RWPE2 (cell line): ENCODE measurements at regions not wholly inside any gene's neighbourhood (a gene's known extent, or its start where the extent isn't known, plus 50 kb on each side); places are given as distances from the start of the nearest gene placed in this dataset.

ENCODE experiments used
- ATAC-seq: fragments of 200-7000 bp; cut with Tn5 transposase; 3 replicates; pipeline ENCODE4 v1.9.1; 2021; ENCODE audit warnings: low read depth
- DNase-seq: peaks from one replicate; pipeline ENCODE4 v3.0.0-alpha.2; 2020; ENCODE audit warnings: low spot score
- H3K27ac ChIP-seq: fragments of 450-650 bp; 2 replicates; pipeline ENCODE4 v1.5.1; 2017; ENCODE audit warnings: mild to moderate bottlenecking; ENCODE audit not compliant: poor library complexity, severe bottlenecking
- H3K27me3 ChIP-seq: fragments of 250-450 bp; sonication (Bioruptor Pico); 2 replicates; pipeline ENCODE4 v1.5.1; 2021; ENCODE audit warnings: mild to moderate bottlenecking, moderate library complexity; ENCODE audit not compliant: insufficient read depth, poor library complexity, severe bottlenecking
- H3K36me3 ChIP-seq: fragments of 250-450 bp; sonication (Bioruptor Pico); 2 replicates; pipeline ENCODE4 v1.5.1; 2020; ENCODE audit warnings: low read depth, mild to moderate bottlenecking, moderate library complexity
- H3K4me1 ChIP-seq: fragments of 250-450 bp; sonication (Bioruptor Pico); 2 replicates; pipeline ENCODE4 v1.5.1; 2021; ENCODE audit warnings: mild to moderate bottlenecking, moderate library complexity; ENCODE audit not compliant: insufficient read depth, poor library complexity, severe bottlenecking
- H3K4me3 ChIP-seq: fragments of 250-450 bp; sonication (Bioruptor Pico); 2 replicates; pipeline ENCODE4 v1.5.1; 2021; ENCODE audit warnings: mild to moderate bottlenecking, moderate library complexity; ENCODE audit not compliant: severe bottlenecking
- H3K9me3 ChIP-seq: fragments of 250-450 bp; sonication (Bioruptor Pico); 2 replicates; pipeline ENCODE4 v1.5.1; 2021; ENCODE audit warnings: mild to moderate bottlenecking, moderate library complexity; ENCODE audit not compliant: severe bottlenecking
- TF ChIP-seq, protein P1 (sequence below): fragments of 450-650 bp; IDR thresholded peaks from one replicate; pipeline ENCODE4 v1.5.1; 2017; ENCODE audit warnings: mild to moderate bottlenecking, moderate library complexity; ENCODE audit not compliant: poor library complexity, severe bottlenecking

DNA sequence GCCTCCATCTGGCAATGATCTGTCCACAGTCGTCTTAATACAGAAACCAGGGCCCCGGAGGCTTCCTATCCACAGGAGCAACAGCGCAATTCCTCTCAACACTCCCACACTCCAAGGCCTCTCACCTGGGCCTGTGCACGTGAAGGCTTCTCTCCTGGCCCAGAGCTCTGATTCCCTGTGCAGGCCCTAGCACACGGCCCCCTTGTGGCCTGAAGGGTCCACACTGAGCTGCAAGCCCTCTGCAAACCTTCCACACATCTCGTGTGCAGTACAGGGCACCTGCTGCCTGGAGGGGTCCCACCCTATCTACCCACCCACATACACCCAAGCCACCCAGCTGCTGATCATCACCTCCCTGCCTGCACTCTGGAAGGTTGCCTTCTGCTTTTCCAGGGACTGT, 150.1 kb upstream of the NUDT10 start:
- no peaks in the 10 kb centered on the region for H3K27me3 ChIP-seq
- no peak for DNase-seq

DNA sequence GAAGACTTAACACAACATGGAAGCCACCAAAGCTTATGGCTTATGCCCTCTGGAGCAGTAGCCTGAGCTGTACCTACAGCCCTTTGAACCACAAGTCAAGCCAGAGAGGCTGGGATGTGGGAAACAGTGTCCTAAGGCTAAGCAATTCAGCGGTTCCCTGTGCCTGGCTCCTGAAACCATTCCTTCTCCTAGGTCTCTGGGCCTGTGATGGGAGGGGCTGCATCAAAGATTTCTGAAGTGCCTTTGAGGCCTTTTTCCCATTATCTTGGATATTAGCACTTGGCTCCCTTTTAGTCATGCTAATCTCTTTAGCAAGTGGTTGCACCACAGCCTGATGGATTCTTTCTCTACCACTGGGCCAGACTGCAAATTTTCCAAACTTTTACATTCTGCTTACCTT, 140.5 kb upstream of the NUDT10 start:
- TF ChIP-seq, protein P1, sequence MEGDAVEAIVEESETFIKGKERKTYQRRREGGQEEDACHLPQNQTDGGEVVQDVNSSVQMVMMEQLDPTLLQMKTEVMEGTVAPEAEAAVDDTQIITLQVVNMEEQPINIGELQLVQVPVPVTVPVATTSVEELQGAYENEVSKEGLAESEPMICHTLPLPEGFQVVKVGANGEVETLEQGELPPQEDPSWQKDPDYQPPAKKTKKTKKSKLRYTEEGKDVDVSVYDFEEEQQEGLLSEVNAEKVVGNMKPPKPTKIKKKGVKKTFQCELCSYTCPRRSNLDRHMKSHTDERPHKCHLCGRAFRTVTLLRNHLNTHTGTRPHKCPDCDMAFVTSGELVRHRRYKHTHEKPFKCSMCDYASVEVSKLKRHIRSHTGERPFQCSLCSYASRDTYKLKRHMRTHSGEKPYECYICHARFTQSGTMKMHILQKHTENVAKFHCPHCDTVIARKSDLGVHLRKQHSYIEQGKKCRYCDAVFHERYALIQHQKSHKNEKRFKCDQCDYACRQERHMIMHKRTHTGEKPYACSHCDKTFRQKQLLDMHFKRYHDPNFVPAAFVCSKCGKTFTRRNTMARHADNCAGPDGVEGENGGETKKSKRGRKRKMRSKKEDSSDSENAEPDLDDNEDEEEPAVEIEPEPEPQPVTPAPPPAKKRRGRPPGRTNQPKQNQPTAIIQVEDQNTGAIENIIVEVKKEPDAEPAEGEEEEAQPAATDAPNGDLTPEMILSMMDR, result no peak

More for the DNA sequence above, 150.1 kb upstream of the NUDT10 start:
- TF ChIP-seq, protein P1, result no peak
- H3K36me3 ChIP-seq, result no peaks in the 10 kb centered on the region
- H3K4me1 ChIP-seq, result no peaks in the 10 kb centered on the region
- no peak overlapping the region for H3K27ac ChIP-seq
- no peaks in the 10 kb centered on the region for H3K9me3 ChIP-seq
- no peak for ATAC-seq
- no peak overlapping the region for H3K4me3 ChIP-seq

GRCh38 chrX:51215266-51215665, 117.4 kb upstream of the NUDT10 start:
- H3K4me3 ChIP-seq, result no peak overlapping the region
- no peaks in the 10 kb centered on the region for H3K9me3 ChIP-seq
- H3K27ac ChIP-seq, result no peak overlapping the region
- no peak for ATAC-seq
- TF ChIP-seq, protein P1, result no peak
- no peak for DNase-seq
- H3K36me3 ChIP-seq, result no peaks in the 10 kb centered on the region
- H3K4me1 ChIP-seq, result no peaks in the 10 kb centered on the region
- no peaks in the 10 kb centered on the region for H3K27me3 ChIP-seq

More for the DNA sequence above, 140.5 kb upstream of the NUDT10 start:
- no peak overlapping the region for H3K27ac ChIP-seq
- ATAC-seq (no peak), DNase-seq (no peak)
- H3K36me3 ChIP-seq, result no peaks in the 10 kb centered on the region
- no peaks in the 10 kb centered on the region for H3K27me3 ChIP-seq
- no peaks in the 10 kb centered on the region for H3K4me1 ChIP-seq
- no peak overlapping the region for H3K4me3 ChIP-seq
- no peaks in the 10 kb centered on the region for H3K9me3 ChIP-seq

DNA sequence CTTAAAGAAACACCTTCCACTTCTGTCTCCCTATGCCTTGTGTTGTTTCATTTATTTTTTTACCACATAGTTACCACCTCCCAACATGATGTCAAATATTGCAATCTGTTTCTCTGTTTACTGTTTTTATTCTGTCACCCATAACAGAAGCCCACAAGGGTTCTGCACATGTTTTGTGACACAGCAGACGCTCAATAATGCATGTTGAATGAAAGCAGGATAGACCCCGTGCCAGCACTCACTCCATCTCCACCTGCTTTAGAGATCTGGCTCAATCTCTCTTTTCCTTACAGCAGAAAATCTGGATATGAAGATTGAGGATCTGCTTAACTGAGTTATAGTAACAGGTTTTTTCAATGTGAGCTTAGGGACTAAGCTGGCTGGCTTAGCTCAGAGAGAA, 116.8 kb upstream of the NUDT10 start:
- no peaks in the 10 kb centered on the region for H3K27me3 ChIP-seq
- H3K9me3 ChIP-seq, result no peaks in the 10 kb centered on the region
- H3K4me3 ChIP-seq, result no peak overlapping the region
- no peaks in the 10 kb centered on the region for H3K36me3 ChIP-seq
- TF ChIP-seq, protein P1, result no peak
- DNase-seq, result no peak
- ATAC-seq, result no peak
- no peak overlapping the region for H3K27ac ChIP-seq
- no peaks in the 10 kb centered on the region for H3K4me1 ChIP-seq

DNA sequence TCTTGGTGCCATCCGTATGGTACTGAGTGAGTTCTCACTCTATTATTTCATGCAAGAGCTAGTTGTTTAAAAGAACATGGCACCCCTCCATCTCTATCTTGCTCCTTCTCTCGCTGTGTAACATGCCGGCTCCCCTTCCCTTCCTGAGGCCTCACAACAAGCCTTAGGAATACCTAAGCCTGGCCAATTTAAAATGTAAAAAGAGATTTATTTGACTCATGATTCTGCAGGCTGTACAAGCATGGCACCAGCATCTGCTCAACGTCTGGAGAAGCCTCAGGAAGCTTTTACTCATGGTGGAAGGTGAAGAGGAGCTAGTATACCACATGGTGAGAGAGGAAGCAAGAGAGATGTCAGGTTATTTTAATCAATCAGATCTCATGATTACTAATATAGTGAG, 90.4 kb upstream of the NUDT10 start:
- no peaks in the 10 kb centered on the region for H3K27me3 ChIP-seq
- no peaks in the 10 kb centered on the region for H3K36me3 ChIP-seq
- no peaks in the 10 kb centered on the region for H3K9me3 ChIP-seq
- DNase-seq (no peak), ATAC-seq (no peak)
- no peaks in the 10 kb centered on the region for H3K4me1 ChIP-seq
- H3K27ac ChIP-seq, result no peak overlapping the region
- TF ChIP-seq, protein P1, result no peak
- H3K4me3 ChIP-seq, result no peak overlapping the region
